ENCODE measurements at regions not wholly inside any gene's neighbourhood (a gene's known extent, or its start where the extent isn't known, plus 50 kb on each side); places are given as distances from the start of the nearest gene placed in this dataset.

DNA sequence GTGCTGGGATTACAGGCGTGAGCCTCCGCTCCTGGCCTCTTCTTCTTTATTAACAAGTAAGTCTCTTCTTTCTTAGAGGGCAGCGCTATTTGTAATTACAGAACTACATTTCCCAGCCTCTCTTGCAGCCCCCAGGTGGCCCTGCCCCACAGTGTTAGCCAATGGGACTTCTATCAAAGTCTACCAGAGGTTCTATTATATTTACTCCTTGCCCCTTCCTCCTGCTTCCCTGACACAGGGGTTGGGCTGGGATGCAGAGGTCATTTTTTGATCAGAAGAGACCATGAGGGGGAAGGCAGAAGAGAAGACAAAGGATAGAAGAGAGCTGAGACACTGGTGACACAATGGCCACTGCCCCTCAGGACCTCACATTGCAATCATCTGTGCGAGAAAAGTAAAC, 224.2 kb downstream of the SYK start:
- no peak for DNase-seq

DNA sequence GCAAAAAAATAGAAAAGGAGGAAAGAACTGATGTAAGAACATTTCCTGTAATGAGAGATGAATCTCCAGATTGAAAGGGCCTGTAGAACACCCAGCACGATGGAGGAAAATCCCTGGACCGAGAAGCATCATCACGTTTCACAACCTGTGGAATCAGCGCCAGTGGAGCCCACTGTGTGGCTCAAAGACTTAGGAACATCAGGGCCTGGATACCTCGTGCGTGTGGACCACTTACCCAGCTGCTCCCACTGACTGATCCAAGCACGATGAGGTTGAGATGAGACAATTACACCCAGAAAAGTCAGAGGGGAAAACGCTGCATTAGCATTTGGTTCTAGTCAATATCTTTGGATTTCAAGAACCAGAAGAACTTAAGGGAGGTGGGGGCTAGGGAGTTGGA, 224.6 kb downstream of the SYK start:
- no peak for DNase-seq

DNA sequence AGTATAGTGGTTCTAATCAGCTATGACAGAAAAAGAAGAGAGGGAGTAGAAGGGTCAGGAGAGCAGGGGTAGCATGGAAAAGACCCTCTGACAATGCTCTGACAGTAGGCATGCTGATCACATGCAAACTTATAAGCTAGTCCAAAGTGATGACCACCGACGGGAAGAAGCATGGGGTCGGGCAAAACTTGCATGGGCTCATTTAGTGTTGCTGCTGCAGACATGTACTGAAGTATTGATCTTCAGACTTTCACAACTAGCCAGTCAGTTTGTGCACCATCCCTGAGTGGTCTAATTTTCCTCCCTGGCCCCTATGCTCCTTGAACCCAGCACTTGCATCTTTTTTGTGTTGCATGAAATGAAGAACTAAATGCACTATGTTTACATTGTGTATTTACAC, 225.4 kb downstream of the SYK start:
- no peak for DNase-seq

DNA sequence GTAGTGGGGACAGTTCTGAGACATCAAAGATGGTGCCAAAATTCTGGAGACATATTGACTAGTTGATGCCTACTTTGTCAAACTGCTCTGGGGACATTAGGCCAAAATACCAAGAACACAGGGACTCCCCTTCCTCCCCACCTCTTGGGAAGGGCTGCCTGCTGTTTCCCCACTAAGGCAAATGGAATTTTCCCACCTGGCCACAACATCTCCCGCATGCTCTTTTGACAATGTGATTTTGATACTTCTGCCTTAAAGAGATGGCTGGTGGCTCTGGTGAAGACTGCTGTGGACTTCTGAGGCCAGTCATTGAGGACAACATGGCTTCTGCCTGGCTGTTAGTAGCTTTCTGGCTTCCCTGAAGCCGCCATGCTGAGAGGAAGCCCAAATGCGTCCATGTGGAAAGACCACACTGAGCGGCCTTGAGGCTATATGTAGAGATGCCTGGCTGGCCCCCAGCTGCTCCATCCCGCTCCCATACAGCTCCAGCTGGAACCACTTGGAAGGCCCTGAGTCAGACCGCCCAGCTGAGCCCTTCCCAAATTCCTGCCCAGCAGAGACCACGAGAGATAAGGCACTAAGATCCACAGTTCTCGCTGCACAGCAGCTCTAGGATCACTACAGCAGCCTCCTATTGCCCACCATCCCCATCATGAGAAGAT, 226.7 kb downstream of the SYK start:
- no peak for DNase-seq

- DNase-seq, result no peak
Observed at GRCh38 chr9:91029650-91030361, 228.2 kb downstream of the SYK start.

DNA sequence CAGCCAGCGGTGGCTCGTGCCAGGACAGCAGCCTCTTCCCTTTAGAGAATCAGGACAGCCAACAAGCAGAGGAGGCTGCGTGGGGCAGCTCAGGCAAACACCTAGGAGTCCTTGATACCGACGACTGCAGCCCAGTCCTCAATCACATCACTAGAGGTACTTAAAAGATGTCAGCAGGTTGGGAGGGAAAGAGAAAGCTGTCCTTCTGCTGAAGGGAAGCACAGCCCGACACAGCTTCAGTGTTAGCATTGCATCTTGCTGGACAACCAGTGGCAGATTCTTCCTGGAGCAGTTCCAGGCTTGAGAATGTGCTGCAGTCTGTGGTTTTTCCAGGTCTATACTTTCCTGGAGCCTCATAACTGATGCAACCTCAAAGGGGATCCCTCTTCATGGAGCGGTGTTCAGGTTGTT, 230.5 kb downstream of the SYK start:
- no peak for DNase-seq

DNA sequence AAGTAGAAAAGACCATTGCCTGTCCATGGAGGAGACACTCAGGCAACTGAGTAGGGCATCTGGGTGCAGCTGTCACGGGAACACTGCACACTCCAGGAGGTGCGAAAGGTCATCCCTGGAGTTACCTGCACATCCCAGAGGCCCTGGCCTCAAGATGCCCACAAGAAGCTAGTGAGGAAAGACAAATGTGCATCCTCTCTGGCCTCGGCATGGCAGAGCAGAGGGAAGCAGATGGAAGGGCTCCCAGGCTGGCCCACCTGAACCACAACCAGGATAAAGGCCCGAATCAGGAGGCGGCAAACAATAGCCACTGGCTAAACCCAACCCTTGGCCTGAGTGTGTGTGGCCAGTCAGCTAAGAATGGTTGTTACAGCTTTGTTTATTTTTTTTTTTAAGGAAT, 231.7 kb downstream of the SYK start:
- no peak for DNase-seq

DNA sequence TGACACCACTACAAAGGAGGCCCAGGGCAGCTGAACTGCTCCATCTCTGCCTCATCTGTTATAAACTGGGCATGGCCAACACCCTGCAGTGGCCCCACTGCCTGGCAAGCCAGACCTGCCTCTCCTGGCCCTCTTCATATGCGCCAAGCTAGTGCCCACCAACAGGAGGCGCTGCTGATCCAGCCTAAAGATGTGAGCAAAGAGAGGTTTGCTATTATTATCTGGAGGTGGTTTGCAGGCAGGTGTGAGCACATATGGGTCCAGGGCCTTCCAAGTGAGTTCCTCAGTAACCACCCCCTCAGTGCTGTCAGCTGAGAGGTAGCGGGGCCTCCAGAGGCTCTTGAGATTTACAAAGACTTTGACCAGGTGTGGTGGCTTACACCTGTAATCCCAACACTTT, 232.2 kb downstream of the SYK start:
- no peak for DNase-seq

GRCh38 chr9:91034521-91034920, 232.9 kb downstream of the SYK start:
- DNase-seq, result no peak

- DNase-seq, result no peak
Observed at GRCh38 chr9:91034976-91035824, 233.6 kb downstream of the SYK start.

- DNase-seq, result no peak
Observed at GRCh38 chr9:91035825-91036208, 234.2 kb downstream of the SYK start.

- no peak for DNase-seq
Observed at GRCh38 chr9:91036356-91036755, 234.7 kb downstream of the SYK start.

DNA sequence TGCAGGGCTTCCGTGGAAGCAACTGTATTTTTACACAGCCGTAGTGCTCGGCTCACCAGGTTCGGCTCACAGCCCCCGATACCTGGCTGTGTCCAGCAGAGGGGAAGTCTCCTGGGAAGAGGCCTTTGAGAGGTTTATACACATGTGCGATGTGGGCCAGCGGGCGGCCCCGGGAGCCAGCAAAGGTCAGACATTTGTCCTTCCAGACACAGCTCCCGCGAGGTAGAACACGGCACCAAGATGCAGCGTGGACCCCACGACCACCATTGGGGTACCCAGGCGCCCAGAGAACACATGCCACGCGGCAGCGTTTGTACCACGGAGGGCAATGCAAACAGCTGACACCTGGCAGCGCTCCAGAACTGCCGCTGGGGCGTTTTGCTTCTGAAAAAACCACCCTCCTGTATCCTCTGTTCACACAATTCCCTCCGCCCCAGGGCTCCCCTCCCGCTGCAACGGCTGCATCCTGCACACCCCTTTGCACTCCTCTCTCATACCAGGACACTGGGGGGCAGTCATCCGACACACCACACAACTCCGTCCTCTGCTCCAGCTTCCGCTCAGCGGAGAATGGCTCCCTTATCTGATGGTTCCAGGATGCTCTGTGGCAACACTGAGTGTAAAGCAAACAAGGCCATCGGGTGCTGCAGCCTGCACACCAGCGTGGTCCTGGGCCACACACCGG, 235.3 kb downstream of the SYK start:
- DNase-seq, result peak; percentile 40

- DNase-seq, result no peak
Observed at GRCh38 chr9:91037511-91038482, 236.2 kb downstream of the SYK start.

GRCh38 chr9:91038483-91039124, 237.0 kb downstream of the SYK start:
- DNase-seq, result no peak

DNA sequence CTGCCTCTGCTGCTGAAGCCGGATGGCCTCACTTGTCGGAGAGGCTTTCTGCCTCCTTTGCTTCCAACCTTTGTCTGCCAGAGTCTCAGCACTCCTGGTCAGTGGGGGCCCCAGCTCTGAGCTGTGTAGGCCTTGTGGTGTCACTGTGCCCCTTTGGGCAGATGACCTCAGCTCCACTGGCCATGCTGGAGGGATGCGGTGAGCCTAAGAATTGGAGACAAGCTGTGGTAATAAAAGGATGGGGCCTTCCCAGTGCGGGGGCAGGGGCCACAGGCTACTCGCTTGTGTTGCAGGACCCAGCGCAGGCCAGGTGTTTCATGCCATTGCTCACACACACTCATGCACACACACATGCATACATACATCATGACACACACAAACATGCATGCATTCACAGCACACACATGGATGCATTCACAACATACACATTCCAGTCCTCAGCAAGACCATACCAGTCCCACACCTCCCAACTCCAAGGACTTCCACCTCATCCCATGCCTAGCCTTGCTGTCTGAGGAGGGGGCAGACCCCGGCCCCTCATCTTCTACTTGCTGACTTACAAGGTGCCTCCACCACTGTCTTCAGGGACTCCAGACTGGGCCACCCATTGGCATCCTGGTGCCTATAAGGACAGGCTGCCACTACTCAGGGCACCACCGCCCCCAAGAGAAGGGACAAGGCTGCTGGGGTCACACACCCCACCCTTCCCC, 237.7 kb downstream of the SYK start:
- no peak for DNase-seq

- DNase-seq, result no peak
Observed at GRCh38 chr9:91039835-91040140, 238.2 kb downstream of the SYK start.

- DNase-seq, result no peak
Observed at GRCh38 chr9:91040371-91041215, 239.0 kb downstream of the SYK start.

GRCh38 chr9:91042024-91042423, 240.4 kb downstream of the SYK start:
- no peak for DNase-seq

GRCh38 chr9:91042541-91042940, 240.9 kb downstream of the SYK start:
- DNase-seq, result no peak

Data from DMS79 (cell line).